PFSK-1 (cell line): ENCODE measurements at regions not wholly inside any gene's neighbourhood (a gene's known extent, or its start where the extent isn't known, plus 50 kb on each side); places are given as distances from the start of the nearest gene placed in this dataset.

Experiments used
- FOXP2 ChIP-seq: optimal IDR thresholded peaks from 2 replicates; pipeline ENCODE3; 2011; ENCODE audit warnings: borderline replicate concordance, control low read depth, inconsistent platforms; ENCODE audit not compliant: insufficient read depth; ENCODE audit errors: extremely low read length, extremely low read depth
- POLR2AphosphoS5 ChIP-seq: IDR thresholded peaks from 2 replicates; pipeline ENCODE4 v1.6.1; 2012; ENCODE audit warnings: low read depth, mild to moderate bottlenecking, control low read depth, low read length, moderate library complexity
- SIN3A ChIP-seq: IDR thresholded peaks from 2 replicates; pipeline ENCODE4 v1.6.1; 2012; ENCODE audit warnings: mild to moderate bottlenecking, low read length, moderate library complexity, borderline replicate concordance; ENCODE audit not compliant: insufficient read depth
- TAF1 ChIP-seq: IDR thresholded peaks from 2 replicates; pipeline ENCODE4 v1.6.1; 2012; ENCODE audit warnings: low read length, control low read depth, borderline replicate concordance; ENCODE audit not compliant: insufficient read depth
- TF ChIP-seq, protein P1 (sequence below), 2 experiments: IDR thresholded peaks; 2 replicates each; pipeline versions ENCODE4 v1.6.1 to v1.8.0; 2011 to 2012; ENCODE audit warnings: low read depth in 2 of 2, low read length in 2 of 2, control low read depth in 1 of 2, inconsistent platforms in 1 of 2, mild to moderate bottlenecking in 1 of 2, moderate library complexity in 1 of 2; ENCODE audit not compliant: insufficient read depth in 1 of 2

DNA sequence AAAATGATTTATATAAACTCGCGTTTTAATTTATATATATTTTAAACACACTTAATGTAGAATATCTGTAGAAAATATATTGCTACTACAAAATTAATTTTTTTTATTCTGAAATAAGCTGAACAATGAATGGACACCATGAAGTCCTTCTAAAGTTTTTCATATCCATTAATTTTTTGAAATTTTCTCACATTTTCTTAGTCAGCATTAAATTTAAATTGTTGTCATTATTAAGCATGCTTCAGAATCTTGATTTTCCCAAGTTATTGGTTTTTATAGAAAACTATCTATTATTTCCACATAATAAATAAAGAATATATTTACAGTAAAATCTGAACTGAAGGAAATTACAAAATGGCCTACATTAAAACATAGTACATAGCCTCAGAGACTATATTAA, 1314.9 kb upstream of the CDH6 start:
- TF ChIP-seq POLR2AphosphoS5 = no peak
- no peak for TF ChIP-seq FOXP2
- TF ChIP-seq, protein P1, sequence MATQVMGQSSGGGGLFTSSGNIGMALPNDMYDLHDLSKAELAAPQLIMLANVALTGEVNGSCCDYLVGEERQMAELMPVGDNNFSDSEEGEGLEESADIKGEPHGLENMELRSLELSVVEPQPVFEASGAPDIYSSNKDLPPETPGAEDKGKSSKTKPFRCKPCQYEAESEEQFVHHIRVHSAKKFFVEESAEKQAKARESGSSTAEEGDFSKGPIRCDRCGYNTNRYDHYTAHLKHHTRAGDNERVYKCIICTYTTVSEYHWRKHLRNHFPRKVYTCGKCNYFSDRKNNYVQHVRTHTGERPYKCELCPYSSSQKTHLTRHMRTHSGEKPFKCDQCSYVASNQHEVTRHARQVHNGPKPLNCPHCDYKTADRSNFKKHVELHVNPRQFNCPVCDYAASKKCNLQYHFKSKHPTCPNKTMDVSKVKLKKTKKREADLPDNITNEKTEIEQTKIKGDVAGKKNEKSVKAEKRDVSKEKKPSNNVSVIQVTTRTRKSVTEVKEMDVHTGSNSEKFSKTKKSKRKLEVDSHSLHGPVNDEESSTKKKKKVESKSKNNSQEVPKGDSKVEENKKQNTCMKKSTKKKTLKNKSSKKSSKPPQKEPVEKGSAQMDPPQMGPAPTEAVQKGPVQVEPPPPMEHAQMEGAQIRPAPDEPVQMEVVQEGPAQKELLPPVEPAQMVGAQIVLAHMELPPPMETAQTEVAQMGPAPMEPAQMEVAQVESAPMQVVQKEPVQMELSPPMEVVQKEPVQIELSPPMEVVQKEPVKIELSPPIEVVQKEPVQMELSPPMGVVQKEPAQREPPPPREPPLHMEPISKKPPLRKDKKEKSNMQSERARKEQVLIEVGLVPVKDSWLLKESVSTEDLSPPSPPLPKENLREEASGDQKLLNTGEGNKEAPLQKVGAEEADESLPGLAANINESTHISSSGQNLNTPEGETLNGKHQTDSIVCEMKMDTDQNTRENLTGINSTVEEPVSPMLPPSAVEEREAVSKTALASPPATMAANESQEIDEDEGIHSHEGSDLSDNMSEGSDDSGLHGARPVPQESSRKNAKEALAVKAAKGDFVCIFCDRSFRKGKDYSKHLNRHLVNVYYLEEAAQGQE (IDR thresholded peaks at IDR 0.05; ENCODE audit: insufficient read depth in 1 of 2, low read depth in 2 of 2, low read length in 2 of 2) = no peak
- TF ChIP-seq SIN3A = no peak
- TF ChIP-seq TAF1 = no peak

DNA sequence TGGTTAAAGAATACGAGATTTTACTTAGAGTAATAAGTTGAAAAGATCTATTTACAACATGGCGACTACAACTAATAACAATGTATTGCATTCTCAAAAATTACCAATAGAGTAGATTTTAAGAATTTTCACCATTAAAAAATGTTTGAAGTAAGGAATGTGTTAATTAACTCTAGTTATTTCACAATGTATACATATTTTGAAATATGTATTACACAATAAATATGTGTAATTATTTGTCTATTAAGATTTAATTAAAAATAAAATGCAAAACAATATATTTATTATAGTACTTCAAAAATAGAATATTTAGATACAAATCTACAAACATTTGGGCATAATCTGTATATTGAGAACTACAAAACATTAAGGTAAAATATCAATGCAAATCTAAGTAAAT, 1326.3 kb upstream of the CDH6 start:
- no peak for TF ChIP-seq SIN3A
- TF ChIP-seq POLR2AphosphoS5 = no peak
- TF ChIP-seq, protein P1 (IDR thresholded peaks at IDR 0.05; ENCODE audit: insufficient read depth in 1 of 2, low read depth in 2 of 2, low read length in 2 of 2) = no peak
- no peak for TF ChIP-seq TAF1
- TF ChIP-seq FOXP2 = no peak

DNA sequence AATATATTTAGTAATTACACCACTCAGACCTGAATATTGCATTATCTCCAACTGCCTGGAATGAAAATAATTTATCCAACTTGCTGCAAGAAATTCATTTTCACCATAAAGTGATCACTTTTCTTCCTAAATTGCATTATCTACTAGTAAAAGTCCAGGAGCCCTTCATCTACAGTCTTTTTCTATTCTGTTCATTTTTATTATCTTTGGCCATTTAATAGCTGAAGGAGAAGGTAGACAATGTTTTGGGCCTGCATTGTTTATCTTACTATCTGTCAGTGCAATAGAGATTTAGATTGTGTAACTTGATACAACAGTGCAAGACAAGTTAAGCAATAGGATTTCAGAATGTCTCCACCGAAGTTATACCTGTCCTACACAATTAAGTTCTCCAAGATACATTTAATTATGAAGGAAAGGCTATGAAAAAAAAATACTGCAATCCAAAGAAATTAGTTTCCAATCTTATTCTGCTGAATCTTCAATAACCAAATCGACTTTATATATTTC, 1339.7 kb upstream of the CDH6 start:
- TF ChIP-seq, protein P1 (IDR thresholded peaks at IDR 0.05; ENCODE audit: insufficient read depth in 1 of 2, low read depth in 2 of 2, low read length in 2 of 2) = no peak
- TF ChIP-seq POLR2AphosphoS5 (no peak), TAF1 (no peak), FOXP2 (no peak), SIN3A (no peak)

DNA sequence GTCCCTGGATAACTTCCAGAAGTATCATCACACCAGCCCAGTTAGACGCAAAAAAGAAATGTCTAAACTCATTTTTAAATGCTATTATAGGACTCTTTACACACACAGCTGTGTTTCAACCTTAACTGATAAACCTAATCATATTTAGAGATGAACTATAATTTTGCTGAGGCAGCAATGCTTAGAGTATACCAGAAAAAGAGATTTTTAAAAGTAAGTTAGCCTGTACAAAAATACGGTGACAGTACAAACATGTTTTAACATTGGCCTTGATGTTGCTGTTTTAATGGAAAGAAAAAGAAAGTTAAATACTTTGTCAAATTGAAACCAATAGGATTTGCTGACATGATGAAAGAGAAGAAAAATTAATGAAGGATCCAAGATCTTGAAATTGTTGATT, 1341.2 kb upstream of the CDH6 start:
- TF ChIP-seq TAF1 (no peak), POLR2AphosphoS5 (no peak), SIN3A (no peak), FOXP2 (no peak)
- TF ChIP-seq, protein P1 (IDR thresholded peaks at IDR 0.05; ENCODE audit: insufficient read depth in 1 of 2, low read depth in 2 of 2, low read length in 2 of 2) = no peak

DNA sequence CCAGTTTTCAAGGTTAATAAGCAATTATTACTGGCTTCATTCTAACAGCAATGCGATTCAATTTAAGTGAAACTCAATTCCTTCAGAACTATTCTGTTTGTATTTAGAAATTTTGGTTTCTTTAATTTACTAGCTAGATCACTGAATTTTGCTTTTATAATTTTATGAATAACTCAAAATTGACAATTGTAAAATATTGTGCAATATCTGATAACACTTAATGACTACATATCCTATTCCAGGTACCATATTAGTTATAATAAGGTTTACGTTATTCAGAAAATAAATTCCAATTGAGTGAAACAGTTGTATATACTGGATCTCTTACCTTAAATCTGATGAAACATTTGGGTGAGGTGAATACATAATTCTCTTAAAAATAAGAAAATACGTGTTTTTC, 1348.3 kb upstream of the CDH6 start:
- TF ChIP-seq TAF1 (no peak), FOXP2 (no peak), SIN3A (no peak), POLR2AphosphoS5 (no peak)
- TF ChIP-seq, protein P1 (IDR thresholded peaks at IDR 0.05; ENCODE audit: insufficient read depth in 1 of 2, low read depth in 2 of 2, low read length in 2 of 2) = no peak
